ENCODE measurements at regions not wholly inside any gene's neighbourhood (a gene's known extent, or its start where the extent isn't known, plus 50 kb on each side); places are given as distances from the start of the nearest gene placed in this dataset.
"Not testable (repeated sequence)": the region's sequence is repeated elsewhere in the genome, so short reads cannot be mapped to it uniquely, and the experiment has no call there.

DNA sequence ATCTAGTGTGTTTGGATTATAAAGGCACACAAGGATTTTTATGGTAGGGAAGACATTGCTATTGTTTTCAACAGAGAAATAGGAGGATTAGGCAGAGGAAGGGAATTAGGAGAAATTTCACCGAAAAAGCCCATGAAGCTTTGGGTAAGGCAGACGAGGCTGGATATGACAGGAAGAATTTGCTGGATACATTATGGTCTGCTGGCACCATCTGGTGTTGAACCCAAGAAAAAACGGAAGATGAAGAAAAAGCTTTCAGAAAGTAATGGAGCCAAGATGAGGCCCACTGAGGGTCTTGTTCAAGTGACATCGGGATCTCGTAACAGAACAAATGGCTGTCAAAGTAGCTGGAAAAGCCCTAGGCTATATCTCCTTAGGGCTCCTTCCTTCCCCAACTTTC is 56.5 kb downstream of the OR2J2 start:
- Histone ChIP-seq H3K9me3 (no peaks in the 10 kb centered on the region), H3K27me3 (ENCODE audit: low read depth) (peaks cover 10% of the 10 kb centered on the region; the same call in 1 of the 2 replicates), H3K36me3 (replicated peaks) (no peaks in the 10 kb centered on the region), H3K4me3 (no peak overlapping the region), H3K4me1 (no peaks in the 10 kb centered on the region)
- no peak for DNase-seq (ENCODE audit: low spot score in 2 of 2)
- in situ Hi-C loops (cut with MboI; ENCODE audit: low sequenced_read_pairs): loop anchor here (25.0 kb wide), 1 partner anchor 390 kb away; no protein-coding TSS in a partner anchor

DNA sequence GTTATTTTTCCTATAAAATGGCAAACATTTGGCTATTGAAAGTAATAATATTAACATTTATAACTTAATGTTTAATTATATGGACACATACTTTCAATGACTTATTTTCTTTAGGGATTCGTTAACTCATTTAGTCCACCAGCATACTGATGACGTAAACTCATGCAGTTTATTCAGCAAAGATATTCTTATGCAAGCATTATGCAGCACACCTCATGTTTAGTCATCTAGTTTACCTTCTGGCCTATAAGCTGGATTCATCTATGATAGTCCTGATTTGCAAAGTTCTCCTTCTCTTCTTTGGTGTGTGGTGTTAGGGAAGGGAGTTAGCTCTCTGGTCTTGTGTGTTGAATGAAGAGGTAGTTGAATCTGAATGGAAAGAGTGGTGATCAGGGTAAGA is 60.0 kb downstream of the OR2J2 start:
- Histone ChIP-seq H3K36me3 (replicated peaks) (no peaks in the 10 kb centered on the region), H3K4me3 (no peak overlapping the region), H3K27me3 (ENCODE audit: low read depth) (peaks cover 7% of the 10 kb centered on the region; the same call in 1 of the 2 replicates), H3K4me1 (no peaks in the 10 kb centered on the region), H3K9me3 (no peaks in the 10 kb centered on the region)
- no peak for DNase-seq (ENCODE audit: low spot score in 2 of 2)
- in situ Hi-C loops (cut with MboI; ENCODE audit: low sequenced_read_pairs): loop anchor here (25.0 kb wide), 1 partner anchor 393 kb away; no protein-coding TSS in a partner anchor

DNA sequence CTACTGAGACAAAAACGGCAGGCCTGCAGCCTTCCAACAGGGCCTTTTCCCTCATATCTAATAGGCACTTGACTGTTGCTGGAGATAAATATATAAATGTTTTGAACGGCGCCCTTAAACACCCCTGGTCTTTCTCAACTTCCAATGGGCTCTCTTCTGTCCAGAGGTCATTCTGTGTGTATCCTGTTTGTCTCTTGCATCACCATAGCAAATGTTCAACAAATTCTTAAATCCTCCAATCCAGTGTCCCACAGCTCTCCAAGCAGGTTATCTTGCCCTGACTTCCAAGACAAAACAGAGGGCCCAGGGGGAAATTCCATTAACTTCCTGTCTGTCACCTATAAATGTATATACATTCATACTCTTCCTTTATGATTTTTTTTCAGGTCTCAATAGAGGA is 62.0 kb downstream of the OR2J2 start:
- no peaks in the 10 kb centered on the region for H3K36me3 ChIP-seq (replicated peaks)
- H3K27me3 ChIP-seq (ENCODE audit: low read depth): no peaks in the 10 kb centered on the region
- no peak for DNase-seq (ENCODE audit: low spot score in 2 of 2)
- no peaks in the 10 kb centered on the region for H3K4me1 ChIP-seq
- H3K9me3 ChIP-seq: no peaks in the 10 kb centered on the region
- no peak overlapping the region for H3K4me3 ChIP-seq
- in situ Hi-C loops (cut with MboI; ENCODE audit: low sequenced_read_pairs): loop anchor here (25.0 kb wide), 1 partner anchor 395 kb away; no protein-coding TSS in a partner anchor

DNA sequence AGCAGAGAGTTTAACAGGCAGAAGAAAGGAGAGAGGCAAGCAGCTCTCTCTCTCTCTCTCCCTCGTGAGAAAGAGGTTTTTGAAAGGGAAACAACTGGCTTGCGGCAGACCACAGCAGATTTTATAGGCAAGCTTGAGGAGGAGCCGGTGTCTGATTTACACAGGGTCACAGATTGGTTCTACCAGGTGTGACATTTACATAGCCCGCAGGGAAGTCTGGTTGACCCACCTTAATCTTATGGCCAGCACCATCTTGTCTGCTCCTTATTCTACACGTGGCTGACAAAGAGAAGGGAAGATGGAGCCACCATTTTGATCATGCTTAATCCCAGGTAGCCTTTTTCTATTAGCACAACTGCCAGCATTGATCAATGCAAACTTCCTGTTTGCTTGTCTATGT is 65.4 kb downstream of the OR2J2 start:
- Histone ChIP-seq H3K4me3 (no peak overlapping the region), H3K9me3 (no peaks in the 10 kb centered on the region), H3K4me1 (no peaks in the 10 kb centered on the region), H3K36me3 (replicated peaks) (no peaks in the 10 kb centered on the region), H3K27me3 (ENCODE audit: low read depth) (no peaks in the 10 kb centered on the region)
- no peak for DNase-seq (ENCODE audit: low spot score in 2 of 2)
- in situ Hi-C loops (cut with MboI; ENCODE audit: low sequenced_read_pairs): loop anchor here (25.0 kb wide), 1 partner anchor 399 kb away; no protein-coding TSS in a partner anchor

DNA sequence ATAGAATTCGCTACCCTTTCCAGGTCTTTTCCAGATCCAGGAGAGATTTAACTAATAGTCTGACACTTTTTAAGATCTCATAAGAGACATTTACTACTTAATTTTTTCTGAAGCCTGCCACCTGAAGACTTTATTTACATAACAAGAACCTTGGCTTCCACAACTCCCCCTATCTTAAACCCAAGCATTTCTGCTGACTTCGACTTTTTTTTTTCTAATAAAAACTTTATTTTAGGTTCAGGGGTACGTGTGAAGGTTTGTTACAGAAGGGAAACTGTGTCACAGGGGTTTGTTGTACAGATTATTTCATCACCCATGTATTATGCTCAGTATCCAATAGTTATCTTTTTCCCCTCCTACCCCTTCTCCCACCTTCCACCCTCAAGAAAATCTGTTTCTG is 64.9 kb upstream of the OR14J1 start:
- DNase-seq (ENCODE audit: low spot score in 2 of 2): no peak
- Histone ChIP-seq H3K4me3 (no peak overlapping the region), H3K27me3 (ENCODE audit: low read depth) (no peaks in the 10 kb centered on the region), H3K36me3 (replicated peaks) (no peaks in the 10 kb centered on the region), H3K4me1 (no peaks in the 10 kb centered on the region), H3K9me3 (no peaks in the 10 kb centered on the region)
- in situ Hi-C loops (cut with MboI; ENCODE audit: low sequenced_read_pairs): loop anchor here (25.0 kb wide), 1 partner anchor 399 kb away; no protein-coding TSS in a partner anchor

DNA sequence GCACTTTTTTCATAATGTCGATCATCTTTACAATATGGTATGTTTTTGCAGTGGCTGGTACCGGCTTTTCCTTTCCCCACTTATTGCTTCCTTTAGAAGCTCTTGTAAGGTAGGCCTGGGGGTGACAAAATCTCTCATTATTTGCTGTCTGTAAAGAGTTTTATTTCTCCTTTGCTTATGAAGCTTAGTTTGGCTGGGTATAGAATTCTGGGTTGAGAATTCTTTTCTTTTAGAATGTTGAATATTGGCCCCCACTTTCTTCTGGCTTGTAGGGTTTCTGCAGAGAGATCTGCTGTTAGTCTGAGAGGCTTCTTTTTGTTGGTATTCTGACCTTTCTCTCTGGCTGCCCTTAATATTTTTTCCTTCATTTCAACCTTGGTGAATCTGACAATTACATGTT is 58.5 kb upstream of the OR14J1 start:
- H3K9me3 ChIP-seq; H3K36me3 ChIP-seq (replicated peaks); H3K4me1 ChIP-seq; DNase-seq (ENCODE audit: low spot score in 2 of 2); H3K4me3 ChIP-seq; H3K27me3 ChIP-seq (ENCODE audit: low read depth): not testable (repeated sequence)
- in situ Hi-C loops (cut with MboI; ENCODE audit: low sequenced_read_pairs): loop anchor here (25.0 kb wide), 1 partner anchor 406 kb away; no protein-coding TSS in a partner anchor
